ENCODE measurements at regions not wholly inside any gene's neighbourhood (a gene's known extent, or its start where the extent isn't known, plus 50 kb on each side); places are given as distances from the start of the nearest gene placed in this dataset.

- no peak for ATAC-seq
- Histone ChIP-seq H3K9me3 (no peaks in the 10 kb centered on the region), H3K36me3 (no peaks in the 10 kb centered on the region), H3K27ac (no peak overlapping the region), H3K4me1 (no peaks in the 10 kb centered on the region), H3K4me3 (no peak overlapping the region), H3K27me3 (no peaks in the 10 kb centered on the region)
- no peak for TF ChIP-seq CTCF (IDR thresholded peaks at IDR 0.05)
- no peak for DNase-seq
- intact Hi-C loops (cut with DNase I), result no loop called here
Observed at GRCh38 chr2:201968050-201968449, 65.6 kb upstream of the FZD7 start.

- no peak for TF ChIP-seq CTCF (IDR thresholded peaks at IDR 0.05)
- DNase-seq (no peak), ATAC-seq (no peak)
- Histone ChIP-seq H3K27ac (no peak overlapping the region), H3K36me3 (no peaks in the 10 kb centered on the region), H3K27me3 (no peaks in the 10 kb centered on the region), H3K4me1 (no peaks in the 10 kb centered on the region), H3K4me3 (no peak overlapping the region), H3K9me3 (no peaks in the 10 kb centered on the region)
- intact Hi-C loops (cut with DNase I), result no loop called here
Observed at GRCh38 chr2:201968476-201968875, 65.2 kb upstream of the FZD7 start.

GRCh38 chr2:201969241-201969937 is 64.3 kb upstream of the FZD7 start:
- Histone ChIP-seq H3K9me3 (no peaks in the 10 kb centered on the region), H3K27me3 (no peaks in the 10 kb centered on the region), H3K4me3 (no peak overlapping the region), H3K27ac (no peak overlapping the region), H3K36me3 (no peaks in the 10 kb centered on the region), H3K4me1 (no peaks in the 10 kb centered on the region)
- no peak for ATAC-seq
- DNase-seq, result no peak
- no peak for TF ChIP-seq CTCF (IDR thresholded peaks at IDR 0.05)
- intact Hi-C loops (cut with DNase I), result no loop called here

DNA sequence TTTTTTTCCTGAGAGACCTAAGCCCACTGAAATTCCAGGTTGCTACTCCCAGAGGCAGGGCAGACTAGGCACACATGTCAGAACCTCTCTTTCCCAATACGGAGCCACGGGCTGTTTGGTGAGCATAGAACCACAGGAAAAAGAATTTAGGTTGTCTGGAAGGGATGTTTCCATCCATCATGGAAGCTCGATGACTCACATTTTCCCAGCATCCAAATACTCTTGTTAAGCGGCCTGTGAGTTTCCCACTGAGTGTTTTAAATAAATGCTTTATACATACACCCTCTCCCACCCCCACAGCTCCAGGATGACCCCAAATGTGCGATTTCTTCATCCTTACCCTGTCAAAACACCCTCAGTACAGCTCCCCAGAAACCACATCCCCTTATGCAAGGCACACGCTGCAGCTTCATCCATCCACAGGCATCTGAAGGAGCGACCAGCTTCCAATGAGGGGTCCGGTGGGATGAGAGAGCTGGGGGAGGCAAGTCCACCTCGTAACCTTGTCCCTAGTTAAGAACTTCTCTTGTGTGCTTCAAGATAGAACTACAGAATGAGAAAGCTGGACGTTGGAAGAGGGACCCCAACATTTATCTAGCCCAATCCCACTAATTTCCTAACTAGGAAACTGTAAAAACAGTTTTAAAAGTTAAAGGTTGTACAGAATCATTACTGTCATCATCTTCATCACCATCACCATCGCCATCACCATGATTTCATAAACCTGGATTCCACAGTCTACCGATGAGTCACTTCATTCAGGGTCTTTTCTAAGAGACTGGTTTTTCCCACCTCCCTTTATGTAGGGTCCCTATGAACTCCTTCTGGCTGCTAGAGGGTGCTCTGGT is 63.5 kb upstream of the FZD7 start:
- Histone ChIP-seq H3K27ac (no peak overlapping the region), H3K4me1 (no peaks in the 10 kb centered on the region), H3K27me3 (no peaks in the 10 kb centered on the region), H3K4me3 (no peak overlapping the region), H3K36me3 (no peaks in the 10 kb centered on the region), H3K9me3 (no peaks in the 10 kb centered on the region)
- TF ChIP-seq CTCF (IDR thresholded peaks at IDR 0.05), result no peak
- DNase-seq (no peak), ATAC-seq (no peak)
- intact Hi-C loops (cut with DNase I), result no loop called here

GRCh38 chr2:201970786-201971108 is 62.9 kb upstream of the FZD7 start:
- no peak for ATAC-seq
- Histone ChIP-seq H3K4me3 (no peak overlapping the region), H3K4me1 (no peaks in the 10 kb centered on the region), H3K9me3 (no peaks in the 10 kb centered on the region), H3K27me3 (no peaks in the 10 kb centered on the region), H3K36me3 (no peaks in the 10 kb centered on the region), H3K27ac (no peak overlapping the region)
- no peak for DNase-seq
- intact Hi-C loops (cut with DNase I), result no loop called here
- TF ChIP-seq CTCF (IDR thresholded peaks at IDR 0.05), result no peak
